ENCODE measurements at regions not wholly inside any gene's neighbourhood (a gene's known extent, or its start where the extent isn't known, plus 50 kb on each side); places are given as distances from the start of the nearest gene placed in this dataset.
"Not testable (repeated sequence)": the region's sequence is repeated elsewhere in the genome, so short reads cannot be mapped to it uniquely, and the experiment has no call there.

GRCh38 chr1:93763704-93764365 is 82.2 kb upstream of the BCAR3 start:
- TF ChIP-seq POLR2A (IDR thresholded peaks at IDR 0.05) (no peak), CTCF (IDR thresholded peaks at IDR 0.05) (no peak)
- H3K9me3 ChIP-seq: no peaks in the 10 kb centered on the region
- peaks cover 0 to 3% of the 10 kb centered on the region in 2 donors for H3K4me1 ChIP-seq
- DNase-seq: no peak
- intact Hi-C loops (cut with DNase I; ENCODE audit: low total_unique reads): no loop called here
- H3K36me3 ChIP-seq: no peaks in the 10 kb centered on the region
- no peak overlapping the region for H3K4me3 ChIP-seq
- no peak overlapping the region for H3K27ac ChIP-seq
- no peaks in the 10 kb centered on the region for H3K27me3 ChIP-seq

- Histone ChIP-seq H3K4me1 (no peaks in the 10 kb centered on the region), H3K36me3 (no peaks in the 10 kb centered on the region), H3K27me3 (no peaks in the 10 kb centered on the region), H3K9me3 (no peaks in the 10 kb centered on the region), H3K27ac (no peak overlapping the region), H3K4me3 (no peak overlapping the region)
- intact Hi-C loops (cut with DNase I; ENCODE audit: low total_unique reads): no loop called here
- TF ChIP-seq CTCF (IDR thresholded peaks at IDR 0.05): no peak
- no peak for TF ChIP-seq POLR2A (IDR thresholded peaks at IDR 0.05)
- no peak for DNase-seq
These were observed 77.3 kb upstream of the BCAR3 start for GRCh38 chr1:93758842-93759515.

- Histone ChIP-seq H3K4me3 (no peak overlapping the region), H3K27me3 (no peaks in the 10 kb centered on the region), H3K36me3 (no peaks in the 10 kb centered on the region), H3K9me3 (no peaks in the 10 kb centered on the region), H3K4me1 (no peaks in the 10 kb centered on the region), H3K27ac (no peak overlapping the region)
- TF ChIP-seq POLR2A (IDR thresholded peaks at IDR 0.05): no peak
- TF ChIP-seq CTCF (IDR thresholded peaks at IDR 0.05): no peak
- DNase-seq: no peak
- intact Hi-C loops (cut with DNase I; ENCODE audit: low total_unique reads): no loop called here
These were observed 75.8 kb upstream of the BCAR3 start for GRCh38 chr1:93757256-93758036.

- Histone ChIP-seq H3K4me1 (no peaks in the 10 kb centered on the region), H3K9me3 (no peaks in the 10 kb centered on the region), H3K36me3 (no peaks in the 10 kb centered on the region), H3K27ac (no peak overlapping the region), H3K4me3 (no peak overlapping the region), H3K27me3 (no peaks in the 10 kb centered on the region)
- DNase-seq: no peak
- TF ChIP-seq CTCF (IDR thresholded peaks at IDR 0.05) (no peak), POLR2A (IDR thresholded peaks at IDR 0.05) (no peak)
- intact Hi-C loops (cut with DNase I; ENCODE audit: low total_unique reads): no loop called here
These were observed 75.0 kb upstream of the BCAR3 start for GRCh38 chr1:93756657-93757056.

- H3K4me3 ChIP-seq; H3K9me3 ChIP-seq; H3K27ac ChIP-seq; H3K4me1 ChIP-seq; H3K36me3 ChIP-seq; intact Hi-C loops (cut with DNase I; ENCODE audit: low total_unique reads); H3K27me3 ChIP-seq; DNase-seq: not testable (repeated sequence)
These were observed 73.6 kb upstream of the BCAR3 start for GRCh38 chr1:93755251-93755715.

All from uterus (tissue), 3 donors.